ENCODE measurements at regions not wholly inside any gene's neighbourhood (a gene's known extent, or its start where the extent isn't known, plus 50 kb on each side); places are given as distances from the start of the nearest gene placed in this dataset.

DNA sequence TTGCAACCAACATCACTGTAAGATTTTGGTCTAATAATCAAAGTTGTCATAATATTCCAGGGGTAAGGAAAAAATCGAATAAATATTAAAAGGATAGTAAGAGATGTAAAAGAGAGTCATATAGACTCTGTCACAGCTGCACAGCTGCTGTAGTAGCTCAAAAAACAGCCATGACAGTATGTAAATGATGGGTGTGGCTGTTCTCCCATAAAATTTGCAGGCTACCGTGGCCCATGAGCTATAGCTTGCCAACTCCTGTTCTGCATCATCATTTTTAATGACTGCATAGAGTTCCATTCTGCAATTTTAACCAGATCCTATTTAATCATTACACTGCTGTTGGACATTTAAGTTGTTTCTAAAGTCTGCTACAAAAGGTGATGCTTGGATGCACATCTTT, 450.5 kb upstream of the MPDZ start:
- intact Hi-C loops (cut with DNase I): no loop called here
- 92 to 99% (median 94%) methylated on average over 2 of the region's 2 CpGs for WGBS, 3 donors
- H3K9me3 ChIP-seq: no peaks in the 10 kb centered on the region
- no peaks in the 10 kb centered on the region for H3K27me3 ChIP-seq
- H3K36me3 ChIP-seq: no peaks in the 10 kb centered on the region
- no peak overlapping the region for H3K27ac ChIP-seq
- DNase-seq: no peak
- TF ChIP-seq EP300 (IDR thresholded peaks at IDR 0.05) (no peak), POLR2A (IDR thresholded peaks at IDR 0.05) (no peak)
- TF ChIP-seq, protein P1, sequence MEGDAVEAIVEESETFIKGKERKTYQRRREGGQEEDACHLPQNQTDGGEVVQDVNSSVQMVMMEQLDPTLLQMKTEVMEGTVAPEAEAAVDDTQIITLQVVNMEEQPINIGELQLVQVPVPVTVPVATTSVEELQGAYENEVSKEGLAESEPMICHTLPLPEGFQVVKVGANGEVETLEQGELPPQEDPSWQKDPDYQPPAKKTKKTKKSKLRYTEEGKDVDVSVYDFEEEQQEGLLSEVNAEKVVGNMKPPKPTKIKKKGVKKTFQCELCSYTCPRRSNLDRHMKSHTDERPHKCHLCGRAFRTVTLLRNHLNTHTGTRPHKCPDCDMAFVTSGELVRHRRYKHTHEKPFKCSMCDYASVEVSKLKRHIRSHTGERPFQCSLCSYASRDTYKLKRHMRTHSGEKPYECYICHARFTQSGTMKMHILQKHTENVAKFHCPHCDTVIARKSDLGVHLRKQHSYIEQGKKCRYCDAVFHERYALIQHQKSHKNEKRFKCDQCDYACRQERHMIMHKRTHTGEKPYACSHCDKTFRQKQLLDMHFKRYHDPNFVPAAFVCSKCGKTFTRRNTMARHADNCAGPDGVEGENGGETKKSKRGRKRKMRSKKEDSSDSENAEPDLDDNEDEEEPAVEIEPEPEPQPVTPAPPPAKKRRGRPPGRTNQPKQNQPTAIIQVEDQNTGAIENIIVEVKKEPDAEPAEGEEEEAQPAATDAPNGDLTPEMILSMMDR (IDR thresholded peaks at IDR 0.05): no peak
- H3K4me1 ChIP-seq (ENCODE audit: insufficient read depth): no peaks in the 10 kb centered on the region
- no peak overlapping the region for H3K4me3 ChIP-seq

DNA sequence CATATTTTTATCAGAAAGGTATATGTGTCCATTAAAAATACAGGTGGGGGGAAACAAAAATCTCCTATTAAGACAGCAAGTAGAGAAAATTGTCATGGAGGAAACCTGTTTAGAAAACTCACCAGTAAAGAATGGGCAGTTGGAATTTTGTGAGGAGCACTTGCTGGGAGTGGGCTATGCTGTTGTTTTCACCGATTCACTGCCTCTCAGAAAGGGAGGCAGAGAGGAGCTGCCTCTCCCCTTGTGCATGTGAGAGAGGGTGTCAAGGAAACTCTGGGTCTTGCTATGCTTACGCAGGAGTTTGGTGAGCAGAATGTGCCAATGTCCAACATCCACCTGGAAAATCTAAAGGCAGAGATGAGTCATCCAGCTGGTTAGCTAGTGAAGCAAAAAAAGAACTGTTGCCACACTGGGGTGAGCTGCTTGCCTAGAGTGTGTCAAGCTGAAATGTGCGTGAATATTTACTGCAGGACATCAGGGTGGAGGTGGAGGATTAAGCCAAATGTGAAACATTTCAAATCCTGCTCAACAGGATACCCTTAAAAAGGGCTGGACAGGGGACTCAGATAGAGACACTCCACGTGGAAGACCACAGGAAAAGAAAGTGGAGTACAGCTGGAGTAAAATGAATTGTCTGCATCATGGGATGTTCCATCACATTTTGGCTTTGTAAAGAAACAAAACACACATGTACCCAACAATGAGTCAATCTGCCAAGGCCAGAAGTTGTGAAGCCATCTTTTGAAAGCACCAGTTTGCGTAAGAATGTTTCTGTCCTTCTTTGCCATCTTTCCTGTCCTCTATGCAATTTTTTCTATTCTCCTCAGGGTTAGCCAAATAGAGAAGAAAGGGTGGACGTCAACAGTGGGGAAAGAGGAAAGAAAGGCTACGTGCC, 449.7 kb upstream of the MPDZ start:
- H3K4me3 ChIP-seq: no peak overlapping the region
- H3K27me3 ChIP-seq: no peaks in the 10 kb centered on the region
- WGBS, 3 donors: 86 to 91% (median 89%) methylated on average over 7 of the region's 7 CpGs
- intact Hi-C loops (cut with DNase I): no loop called here
- H3K36me3 ChIP-seq: no peaks in the 10 kb centered on the region
- DNase-seq: no peak
- no peaks in the 10 kb centered on the region for H3K4me1 ChIP-seq (ENCODE audit: insufficient read depth)
- TF ChIP-seq, protein P1 (IDR thresholded peaks at IDR 0.05): no peak
- TF ChIP-seq POLR2A (IDR thresholded peaks at IDR 0.05) (no peak), EP300 (IDR thresholded peaks at IDR 0.05) (no peak)
- no peak overlapping the region for H3K27ac ChIP-seq
- H3K9me3 ChIP-seq: no peaks in the 10 kb centered on the region

DNA sequence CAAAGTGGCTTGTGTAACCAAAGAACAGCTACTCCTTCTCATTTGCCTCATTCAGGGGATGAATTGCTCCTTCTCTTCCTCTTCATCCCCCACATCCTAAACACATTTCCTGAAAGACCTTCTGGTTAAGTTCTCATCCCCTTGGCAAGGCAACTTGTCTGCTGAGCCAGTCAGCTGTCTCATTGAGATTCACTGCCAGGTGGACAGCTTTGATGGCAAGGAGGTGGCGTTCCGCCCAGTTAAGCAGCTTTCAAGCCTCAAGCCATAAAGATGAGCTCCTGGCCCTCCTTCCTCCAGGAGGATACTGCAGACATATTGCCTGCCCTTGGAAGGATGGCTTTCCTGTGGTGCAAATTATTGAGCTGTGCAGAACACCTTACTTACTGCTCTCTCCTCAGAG, 448.6 kb upstream of the MPDZ start:
- no peaks in the 10 kb centered on the region for H3K4me1 ChIP-seq (ENCODE audit: insufficient read depth)
- H3K9me3 ChIP-seq: no peaks in the 10 kb centered on the region
- no peaks in the 10 kb centered on the region for H3K27me3 ChIP-seq
- 67 to 86% (median 85%) methylated on average over 2 of the region's 2 CpGs for WGBS, 3 donors
- TF ChIP-seq, protein P1 (IDR thresholded peaks at IDR 0.05): no peak
- no peak for TF ChIP-seq POLR2A (IDR thresholded peaks at IDR 0.05)
- H3K36me3 ChIP-seq: no peaks in the 10 kb centered on the region
- H3K27ac ChIP-seq: no peak overlapping the region
- no peak overlapping the region for H3K4me3 ChIP-seq
- intact Hi-C loops (cut with DNase I): no loop called here
- no peak for DNase-seq

DNA sequence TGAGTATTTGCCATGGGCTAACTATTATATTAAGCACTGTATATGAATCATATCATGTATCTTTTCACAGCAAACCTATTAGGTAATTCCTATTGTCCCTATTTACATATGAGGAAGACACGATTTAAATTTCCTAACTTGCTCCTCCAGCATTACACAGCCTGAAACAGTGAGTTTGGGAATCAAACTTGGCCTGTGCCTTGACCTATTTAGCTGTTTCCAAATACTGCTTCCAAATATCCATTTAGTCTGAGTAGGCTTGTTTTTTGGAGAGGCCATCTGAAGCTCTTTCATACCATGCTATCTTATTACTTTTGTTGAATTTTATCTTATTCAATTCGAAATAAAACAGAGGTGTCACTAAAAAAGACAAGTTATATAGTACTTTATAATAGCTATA, 447.3 kb upstream of the MPDZ start:
- H3K27ac ChIP-seq: no peak overlapping the region
- 25 to 47% (median 25%) methylated on average over 2 of the region's 2 CpGs for WGBS, 3 donors
- no peaks in the 10 kb centered on the region for H3K27me3 ChIP-seq
- TF ChIP-seq, protein P1 (IDR thresholded peaks at IDR 0.05): no peak
- TF ChIP-seq POLR2A (IDR thresholded peaks at IDR 0.05): no peak
- TF ChIP-seq EP300 (IDR thresholded peaks at IDR 0.05): no peak
- H3K36me3 ChIP-seq: no peaks in the 10 kb centered on the region
- no peaks in the 10 kb centered on the region for H3K9me3 ChIP-seq
- no peak overlapping the region for H3K4me3 ChIP-seq
- no peak for DNase-seq
- intact Hi-C loops (cut with DNase I): no loop called here
- no peaks in the 10 kb centered on the region for H3K4me1 ChIP-seq (ENCODE audit: insufficient read depth)
